Keratinocyte (primary cell): ENCODE measurements at regions not wholly inside any gene's neighbourhood (a gene's known extent, or its start where the extent isn't known, plus 50 kb on each side); places are given as distances from the start of the nearest gene placed in this dataset.
"Not testable (repeated sequence)": the region's sequence is repeated elsewhere in the genome, so short reads cannot be mapped to it uniquely, and the experiment has no call there.

Experiments
- DNase-seq: peaks from one replicate; pipeline ENCODE4 v3.0.0-alpha.2; 2011; ENCODE audit warnings: low read depth, missing footprints, low spot score
- FAIRE-seq: peaks from 2 replicates; lab custom pipeline; 2011; peaks lifted over from hg19 to GRCh38; lab: Jason Lieb, UNC
- H2AFZ ChIP-seq: 2 replicates; pipeline ENCODE4 v1.6.0; 2012; ENCODE audit warnings: low read length, control low read depth, inconsistent platforms; ENCODE audit not compliant: control insufficient read depth
- H3K27ac ChIP-seq: 2 replicates; pipeline ENCODE4 v1.5.1; 2011; ENCODE audit warnings: low read length; ENCODE audit not compliant: control insufficient read depth, insufficient read depth
- H3K27me3 ChIP-seq: 3 replicates; pipeline ENCODE4 v1.6.0; 2011; ENCODE audit warnings: low read length; ENCODE audit not compliant: control insufficient read depth, insufficient read depth; ENCODE audit errors: extremely low read depth
- H3K36me3 ChIP-seq, 2 experiments: 2 replicates in 1 of 2; 3 replicates in 1 of 2; pipeline ENCODE4 v1.5.1; 2011; ENCODE audit warnings: low read length in 2 of 2, mild to moderate bottlenecking in 1 of 2; ENCODE audit not compliant: control insufficient read depth in 2 of 2, insufficient read depth in 2 of 2; ENCODE audit errors: extremely low read depth in 1 of 2
- H3K4me1 ChIP-seq: 3 replicates; pipeline ENCODE4 v1.5.1; 2011; ENCODE audit warnings: low read length; ENCODE audit not compliant: control insufficient read depth, insufficient read depth; ENCODE audit errors: extremely low read depth
- H3K4me2 ChIP-seq: 3 replicates; pipeline ENCODE4 v1.6.0; 2011; ENCODE audit warnings: low read depth, low read length; ENCODE audit not compliant: control insufficient read depth, insufficient read depth; ENCODE audit errors: extremely low read depth
- H3K4me3 ChIP-seq, 3 experiments: fragments of 200-600 bp in 1 of 3; sonication (generic) in 1 of 3; 2 replicates in 2 of 3; 3 replicates in 1 of 3; pipeline ENCODE4 v1.5.1; 2011 to 2016; ENCODE audit warnings: low read length in 3 of 3, mild to moderate bottlenecking in 3 of 3, control low read depth in 2 of 3, inconsistent platforms in 1 of 3, low read depth in 1 of 3, mixed read lengths in 1 of 3, mixed run types in 1 of 3, moderate library complexity in 1 of 3; ENCODE audit not compliant: control insufficient read depth in 2 of 3, insufficient read depth in 2 of 3; ENCODE audit errors: extremely low read depth in 1 of 3
- H3K79me2 ChIP-seq: 2 replicates; pipeline ENCODE4 v1.6.0; 2012; ENCODE audit warnings: low read length; ENCODE audit not compliant: control insufficient read depth, insufficient read depth
- H3K9ac ChIP-seq: 3 replicates; pipeline ENCODE4 v1.6.0; 2011; ENCODE audit warnings: low read length; ENCODE audit not compliant: control insufficient read depth, insufficient read depth; ENCODE audit errors: extremely low read depth
- H3K9me1 ChIP-seq: 3 replicates; pipeline ENCODE4 v1.6.0; 2011; ENCODE audit warnings: low read length; ENCODE audit not compliant: control insufficient read depth, insufficient read depth; ENCODE audit errors: extremely low read depth
- H3K9me3 ChIP-seq: 2 replicates; pipeline ENCODE4 v1.5.1; 2012; ENCODE audit warnings: low read depth, low read length; ENCODE audit not compliant: control insufficient read depth
- H4K20me1 ChIP-seq: 3 replicates; pipeline ENCODE4 v1.6.0; 2011; ENCODE audit warnings: low read length; ENCODE audit not compliant: control insufficient read depth, insufficient read depth; ENCODE audit errors: extremely low read depth
- EZH2 ChIP-seq: IDR thresholded peaks from one replicate; pipeline ENCODE4 v1.6.1; 2012; ENCODE audit warnings: inconsistent platforms, mild to moderate bottlenecking, low read length, moderate library complexity
- dilution Hi-C: fragments of 300-500 bp; cut with MboI; formaldehyde crosslinking; loops from one replicate; pipeline ENCODE4 v1.7.0; 2020; ENCODE audit warnings: low sequenced_read_pairs; ENCODE audit not compliant: extremely low pct_ligation_motif_present
- TF ChIP-seq, protein P1 (sequence below), 3 experiments: IDR thresholded peaks in 1 of 3; conservative IDR thresholded peaks in 1 of 3; optimal IDR thresholded peaks in 1 of 3; 2 replicates in 2 of 3; 3 replicates in 1 of 3; pipeline versions ENCODE3 to v1.5.1; 2011; ENCODE audit warnings: low read length in 3 of 3, mild to moderate bottlenecking in 3 of 3, moderate library complexity in 2 of 3, control low read depth in 1 of 3, inconsistent platforms in 1 of 3; ENCODE audit not compliant: insufficient read depth in 2 of 3; ENCODE audit errors: extremely low read depth in 1 of 3

DNA sequence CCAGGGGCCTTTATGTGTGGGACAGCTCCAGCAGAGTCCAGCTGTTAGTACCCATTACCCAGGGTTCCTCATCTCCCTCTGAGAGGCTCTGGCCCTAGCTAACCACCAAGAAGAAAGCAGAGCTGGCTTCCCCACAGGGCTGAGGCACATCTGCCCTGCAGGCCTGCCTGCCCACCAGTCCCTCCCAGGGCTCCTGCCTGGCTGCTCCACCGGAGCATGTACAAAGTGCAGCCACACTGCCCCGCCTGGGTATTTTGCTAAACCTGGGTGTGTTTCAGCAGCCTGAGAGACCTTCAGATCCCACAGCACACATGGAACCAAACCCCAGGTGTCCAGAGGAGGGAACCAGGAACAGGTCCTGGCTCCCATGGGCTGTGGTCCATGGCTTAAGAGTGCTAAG is 500.4 kb upstream of the KLHL4 start:
- H2AFZ ChIP-seq = no peak overlapping the region
- H3K9me3 ChIP-seq = no peaks in the 10 kb centered on the region
- no peaks in the 10 kb centered on the region for H4K20me1 ChIP-seq
- no peaks in the 10 kb centered on the region for H3K79me2 ChIP-seq
- dilution Hi-C loops = no loop called here
- no peak overlapping the region for H3K4me2 ChIP-seq
- H3K9me1 ChIP-seq = no peaks in the 10 kb centered on the region
- no peak overlapping the region for H3K27ac ChIP-seq
- FAIRE-seq (no peak), DNase-seq (no peak)
- no peak overlapping the region for H3K9ac ChIP-seq
- no peaks in the 10 kb centered on the region for H3K36me3 ChIP-seq
- no peak for TF ChIP-seq EZH2
- TF ChIP-seq, protein P1, sequence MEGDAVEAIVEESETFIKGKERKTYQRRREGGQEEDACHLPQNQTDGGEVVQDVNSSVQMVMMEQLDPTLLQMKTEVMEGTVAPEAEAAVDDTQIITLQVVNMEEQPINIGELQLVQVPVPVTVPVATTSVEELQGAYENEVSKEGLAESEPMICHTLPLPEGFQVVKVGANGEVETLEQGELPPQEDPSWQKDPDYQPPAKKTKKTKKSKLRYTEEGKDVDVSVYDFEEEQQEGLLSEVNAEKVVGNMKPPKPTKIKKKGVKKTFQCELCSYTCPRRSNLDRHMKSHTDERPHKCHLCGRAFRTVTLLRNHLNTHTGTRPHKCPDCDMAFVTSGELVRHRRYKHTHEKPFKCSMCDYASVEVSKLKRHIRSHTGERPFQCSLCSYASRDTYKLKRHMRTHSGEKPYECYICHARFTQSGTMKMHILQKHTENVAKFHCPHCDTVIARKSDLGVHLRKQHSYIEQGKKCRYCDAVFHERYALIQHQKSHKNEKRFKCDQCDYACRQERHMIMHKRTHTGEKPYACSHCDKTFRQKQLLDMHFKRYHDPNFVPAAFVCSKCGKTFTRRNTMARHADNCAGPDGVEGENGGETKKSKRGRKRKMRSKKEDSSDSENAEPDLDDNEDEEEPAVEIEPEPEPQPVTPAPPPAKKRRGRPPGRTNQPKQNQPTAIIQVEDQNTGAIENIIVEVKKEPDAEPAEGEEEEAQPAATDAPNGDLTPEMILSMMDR (optimal IDR thresholded peaks at IDR 0.05 in 1 of 3, IDR thresholded peaks at IDR 0.05 in 1 of 3, conservative IDR thresholded peaks at IDR 0.05 in 1 of 3; ENCODE audit: extremely low read depth in 1 of 3, insufficient read depth in 2 of 3, low read length in 3 of 3) = no peak
- H3K27me3 ChIP-seq = no peaks in the 10 kb centered on the region
- no peaks in the 10 kb centered on the region for H3K4me1 ChIP-seq
- no peak overlapping the region for H3K4me3 ChIP-seq

DNA sequence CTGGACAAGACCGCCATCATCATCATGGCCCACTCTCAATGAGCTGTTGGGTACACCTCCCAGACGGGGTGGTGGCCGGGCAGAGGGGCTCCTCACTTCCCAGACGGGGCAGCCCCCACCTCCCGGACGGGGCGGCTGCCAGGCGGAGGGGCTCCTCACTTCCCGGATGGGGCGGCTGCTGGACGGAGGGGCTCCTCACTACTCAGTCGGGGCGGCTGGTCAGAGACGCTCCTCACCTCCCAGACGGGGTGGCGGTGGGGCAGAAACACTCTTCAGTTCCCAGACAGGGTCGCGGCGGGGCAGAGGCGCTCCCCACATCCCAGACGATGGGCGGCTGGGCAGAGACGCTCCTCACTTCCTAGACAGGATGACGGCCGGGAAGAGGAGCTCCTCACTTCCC is 484.5 kb upstream of the KLHL4 start:
- H3K9me1 ChIP-seq, H4K20me1 ChIP-seq, dilution Hi-C loops, H3K27me3 ChIP-seq, H3K4me2 ChIP-seq, H3K9me3 ChIP-seq, H2AFZ ChIP-seq, H3K4me1 ChIP-seq, DNase-seq, FAIRE-seq, H3K9ac ChIP-seq, H3K36me3 ChIP-seq, H3K27ac ChIP-seq, H3K79me2 ChIP-seq, H3K4me3 ChIP-seq: not testable (repeated sequence)

DNA sequence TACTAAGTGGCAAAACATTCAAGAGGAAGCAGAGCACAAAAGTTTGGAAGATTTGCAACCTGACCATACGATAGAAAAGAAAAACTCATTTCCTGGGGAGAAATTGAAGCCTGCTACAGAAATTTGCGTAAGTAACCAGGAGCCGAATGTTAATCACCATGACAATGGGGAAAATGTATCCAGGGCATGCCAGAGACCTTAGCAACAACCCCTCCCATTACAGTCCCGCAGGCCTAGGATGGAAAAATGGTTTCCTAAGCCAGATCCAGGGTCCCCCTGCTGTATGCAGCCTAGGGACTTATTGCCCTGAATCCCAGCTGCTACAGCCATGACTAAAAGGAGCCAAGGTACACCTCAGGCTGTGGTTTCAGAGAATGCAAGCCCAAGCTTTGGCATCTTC is 472.2 kb upstream of the KLHL4 start:
- Histone ChIP-seq H3K9me3 (no peaks in the 10 kb centered on the region), H3K27me3 (no peaks in the 10 kb centered on the region), H3K4me1 (no peaks in the 10 kb centered on the region), H3K9ac (no peak overlapping the region), H4K20me1 (no peaks in the 10 kb centered on the region), H3K36me3 (no peaks in the 10 kb centered on the region), H3K79me2 (no peaks in the 10 kb centered on the region), H3K9me1 (no peaks in the 10 kb centered on the region), H3K4me2 (no peak overlapping the region), H3K4me3 (no peak overlapping the region), H2AFZ (no peak overlapping the region), H3K27ac (no peak overlapping the region)
- TF ChIP-seq EZH2 = no peak
- TF ChIP-seq, protein P1 (optimal IDR thresholded peaks at IDR 0.05 in 1 of 3, IDR thresholded peaks at IDR 0.05 in 1 of 3, conservative IDR thresholded peaks at IDR 0.05 in 1 of 3; ENCODE audit: extremely low read depth in 1 of 3, insufficient read depth in 2 of 3, low read length in 3 of 3) = no peak
- no peak for FAIRE-seq
- dilution Hi-C loops = no loop called here
- DNase-seq = no peak
